IMR-90 (cell line): ENCODE measurements at regions not wholly inside any gene's neighbourhood (a gene's known extent, or its start where the extent isn't known, plus 50 kb on each side); places are given as distances from the start of the nearest gene placed in this dataset.

Experiments used
- ATAC-seq: fragments of 200-7000 bp; cut with Tn5 transposase; 2 replicates; pipeline ENCODE4 v1.9.1; 2020; ENCODE audit warnings: low read depth, mild to moderate bottlenecking, moderate library complexity
- BruUV-seq: library from RNA; stranded (reverse); fragments of 400-500 nt; replicated peaks from 2 replicates; lab custom pipeline; 2021; lab: Mats Ljungman, UMichigan
- CTCF ChIA-PET: fragments of 300-600 bp; formaldehyde crosslinking; extraction: SDS; loops from one replicate; lab custom pipeline; 2021; ENCODE audit warnings: antibody characterized with exemption; lab: Yijun Ruan, JAX
- POLR2A ChIA-PET: fragments of 300-600 bp; sonication (Branson Sonifier 250); formaldehyde crosslinking; loops from one replicate; lab custom pipeline; 2022; ENCODE audit warnings: antibody characterized with exemption; ENCODE audit not compliant: unreplicated experiment; lab: Charles Lee
- DNase-seq: peaks from one replicate; pipeline ENCODE4 v3.0.0; 2013
- H2AFZ ChIP-seq: replicated peaks from 2 replicates; pipeline ENCODE3; 2013; ENCODE audit warnings: low read length, mild to moderate bottlenecking; ENCODE audit not compliant: poor library complexity
- H2AK5ac ChIP-seq: 2 replicates; pipeline ENCODE4 v1.6.1; 2013; ENCODE audit warnings: low read depth, low read length, inconsistent platforms
- H2AK9ac ChIP-seq: replicated peaks from 2 replicates; pipeline ENCODE3; 2013; ENCODE audit warnings: mild to moderate bottlenecking, low read depth, low read length, moderate library complexity; ENCODE audit not compliant: poor library complexity
- H2BK120ac ChIP-seq: 2 replicates; pipeline ENCODE4 v1.6.1; 2013; ENCODE audit warnings: low read depth, low read length, inconsistent platforms
- H2BK15ac ChIP-seq: 3 replicates; pipeline ENCODE4 v1.6.1; 2013; ENCODE audit warnings: low read depth, low read length, inconsistent platforms
- H2BK20ac ChIP-seq: 2 replicates; pipeline ENCODE4 v1.6.1; 2013; ENCODE audit warnings: low read depth, mild to moderate bottlenecking, inconsistent platforms, low read length, moderate library complexity
- H2BK5ac ChIP-seq: 2 replicates; pipeline ENCODE4 v1.6.1; 2013; ENCODE audit warnings: mild to moderate bottlenecking, low read depth, low read length, inconsistent platforms; ENCODE audit not compliant: poor library complexity, severe bottlenecking
- H3K14ac ChIP-seq: replicated peaks from 2 replicates; pipeline ENCODE4 v1.6.1; 2013; ENCODE audit warnings: low read depth, low read length, inconsistent platforms
- H3K18ac ChIP-seq: 2 replicates; pipeline ENCODE4 v1.6.1; 2013; ENCODE audit warnings: low read depth, low read length, control low read depth
- H3K23ac ChIP-seq: 2 replicates; pipeline ENCODE4 v1.6.1; 2013; ENCODE audit warnings: low read depth, low read length, inconsistent platforms
- H3K27ac ChIP-seq: 2 replicates; pipeline ENCODE4 v1.5.1; 2013; ENCODE audit warnings: mild to moderate bottlenecking, control low read depth, low read length; ENCODE audit not compliant: insufficient read depth
- H3K27me3 ChIP-seq: 2 replicates; pipeline ENCODE4 v1.6.1; 2013; ENCODE audit warnings: low read length; ENCODE audit not compliant: control insufficient read depth, insufficient read depth
- H3K36me3 ChIP-seq: 2 replicates; pipeline ENCODE4 v1.6.1; 2013; ENCODE audit warnings: low read length, mixed read lengths; ENCODE audit not compliant: control insufficient read depth, insufficient read depth
- H3K4ac ChIP-seq: 2 replicates; pipeline ENCODE4 v1.6.1; 2013; ENCODE audit warnings: low read depth, low read length, inconsistent platforms
- H3K4me1 ChIP-seq: 2 replicates; pipeline ENCODE4 v1.6.1; 2013; ENCODE audit warnings: low read length, mixed read lengths; ENCODE audit not compliant: control insufficient read depth, insufficient read depth
- H3K4me2 ChIP-seq: 2 replicates; pipeline ENCODE4 v1.6.1; 2013; ENCODE audit warnings: low read depth, mild to moderate bottlenecking, control low read depth, low read length, moderate library complexity
- H3K4me3 ChIP-seq: 2 replicates; pipeline ENCODE4 v1.5.1; 2013; ENCODE audit warnings: low read depth, mild to moderate bottlenecking, control low read depth, low read length, moderate library complexity; ENCODE audit not compliant: insufficient read depth
- H3K56ac ChIP-seq: 2 replicates; pipeline ENCODE4 v1.6.1; 2013; ENCODE audit warnings: low read length, inconsistent platforms; ENCODE audit not compliant: insufficient read depth; ENCODE audit errors: extremely low read depth
- H3K79me1 ChIP-seq, 2 experiments: 2 replicates each; pipeline ENCODE4 v1.6.1; 2013; ENCODE audit warnings: low read length in 2 of 2, inconsistent platforms in 1 of 2, low read depth in 1 of 2
- H3K9ac ChIP-seq: 2 replicates; pipeline ENCODE4 v1.6.1; 2013; ENCODE audit warnings: low read depth, low read length, control low read depth
- H3K9me1 ChIP-seq: 2 replicates; pipeline ENCODE4 v1.6.1; 2013; ENCODE audit warnings: low read length, inconsistent platforms; ENCODE audit not compliant: insufficient read depth
- H3K9me3 ChIP-seq: 2 replicates; pipeline ENCODE4 v1.6.1; 2013; ENCODE audit warnings: low read length; ENCODE audit not compliant: control insufficient read depth, insufficient read depth
- H4K20me1 ChIP-seq: 2 replicates; pipeline ENCODE4 v1.6.1; 2013; ENCODE audit warnings: low read length, inconsistent platforms; ENCODE audit not compliant: insufficient read depth
- H4K5ac ChIP-seq: 2 replicates; pipeline ENCODE4 v1.6.1; 2013; ENCODE audit warnings: mild to moderate bottlenecking, low read depth, low read length, control low read depth
- H4K8ac ChIP-seq, 2 experiments: 2 replicates each; pipeline ENCODE4 v1.6.1; 2013; ENCODE audit warnings: low read depth in 2 of 2, low read length in 2 of 2, control low read depth in 1 of 2, inconsistent platforms in 1 of 2
- H4K91ac ChIP-seq: 2 replicates; pipeline ENCODE4 v1.6.1; 2013; ENCODE audit warnings: low read depth, low read length, inconsistent platforms; ENCODE audit not compliant: insufficient read depth
- CEBPB ChIP-seq: IDR thresholded peaks from 2 replicates; pipeline ENCODE4 v1.6.1; 2012; ENCODE audit warnings: low read depth, low read length, improper control_type of control experiment
- CTCF ChIP-seq: conservative IDR thresholded peaks from 2 replicates; pipeline ENCODE4 v1.5.1; 2012; ENCODE audit warnings: mild to moderate bottlenecking, low read depth, low read length, improper control_type of control experiment
- MAFK ChIP-seq: IDR thresholded peaks from 2 replicates; pipeline ENCODE4 v1.6.1; 2012; ENCODE audit warnings: low read depth, low read length, improper control_type of control experiment
- POLR2A ChIP-seq: IDR thresholded peaks from 2 replicates; pipeline ENCODE4 v1.6.1; 2012; ENCODE audit warnings: mild to moderate bottlenecking, low read depth, low read length
- RCOR1 ChIP-seq: IDR thresholded peaks from 2 replicates; pipeline ENCODE4 v1.6.1; 2012; ENCODE audit warnings: mild to moderate bottlenecking, low read length, improper control_type of control experiment; ENCODE audit not compliant: insufficient replicate concordance
- WGBS, 2 experiments: methylation state at CpG; one replicate each; pipeline versions ENCODE4 v1.1.5 to v1.1.7; 2013; ENCODE audit warnings: missing lambda C conversion rate in 2 of 2; ENCODE audit not compliant: insufficient read length in 1 of 2; ENCODE audit errors: extremely low coverage in 2 of 2; 5-methylcytosine and 5-hydroxymethylcytosine counted together
- dilution Hi-C: fragments of 300-500 bp; cut with HindIII; formaldehyde crosslinking; loops from one replicate; pipeline ENCODE4 v1.14.3; 2018; ENCODE audit warnings: low sequenced_read_pairs; ENCODE audit not compliant: unreplicated experiment
- in situ Hi-C: fragments of 300-500 bp; cut with MboI; formaldehyde crosslinking; loops from 3 replicates; pipeline ENCODE4 v1.14.3; 2019; ENCODE audit warnings: low sequenced_read_pairs, inconsistent platforms, mixed read lengths
- intact Hi-C: fragments of 100-400 bp; cut with micrococcal nuclease; formaldehyde crosslinking; loops from 2 replicates; pipeline ENCODE4 v1.10.0; 2022

- Histone ChIP-seq H2AFZ (no peak overlapping the region), H3K14ac (no peak overlapping the region), H3K36me3 (no peaks in the 10 kb centered on the region), H2BK5ac (no peak overlapping the region), H3K9ac (no peak overlapping the region), H4K91ac (no peak overlapping the region), H3K4me1 (no peaks in the 10 kb centered on the region), H3K56ac (no peak overlapping the region), H2BK15ac (no peak overlapping the region), H2AK5ac (no peak overlapping the region), H3K4ac (no peak overlapping the region), H3K23ac (no peak overlapping the region), H3K18ac (no peak overlapping the region), H4K20me1 (no peaks in the 10 kb centered on the region), H2BK20ac (no peak overlapping the region), H3K79me1 (no peaks in the 10 kb centered on the region), H3K4me3 (no peak overlapping the region), H4K8ac (no peak overlapping the region), H4K5ac (no peak overlapping the region), H3K27me3 (no peaks in the 10 kb centered on the region), H3K9me3 (no peaks in the 10 kb centered on the region), H3K9me1 (no peaks in the 10 kb centered on the region), H2BK120ac (no peak overlapping the region), H3K4me2 (no peak overlapping the region), H3K27ac (no peak overlapping the region), H2AK9ac (no peak overlapping the region)
- in situ Hi-C loops: no loop called here
- WGBS, 2 experiments: 0% methylated on average over 1 of the region's 2 CpGs; no CpG with 5 or more reads in 1 of the 2 experiments
- ChIA-PET POLR2A (no interaction called here), CTCF (no interaction called here)
- intact Hi-C loops: no loop called here
- DNase-seq (no peak), ATAC-seq (no peak)
- dilution Hi-C loops: no loop called here
- TF ChIP-seq CEBPB: no peak
- no peak for TF ChIP-seq MAFK
- TF ChIP-seq CTCF: no peak
- no peak for TF ChIP-seq POLR2A
- TF ChIP-seq RCOR1: no peak
- BruUV-seq: no TSS peak
Measured at GRCh38 chr5:158471535-158471924, 612.6 kb upstream of the CLINT1 start.
